Large intestine (tissue), 3 donors: ENCODE measurements at regions not wholly inside any gene's neighbourhood (a gene's known extent, or its start where the extent isn't known, plus 50 kb on each side); places are given as distances from the start of the nearest gene placed in this dataset.

Experiments
- DNase-seq, 2 donors: peaks; one replicate each; pipeline versions ENCODE4 v3.0.0 to v3.0.0-alpha.2; 2013
- H3K27ac ChIP-seq: one replicate; pipeline ENCODE4 v1.5.1; 2013; ENCODE audit warnings: low read length
- H3K27me3 ChIP-seq: 2 replicates; pipeline ENCODE4 v1.6.1; 2013; ENCODE audit warnings: low read length; ENCODE audit not compliant: control insufficient read depth, insufficient read depth
- H3K36me3 ChIP-seq: 2 replicates; pipeline ENCODE4 v1.6.1; 2013; ENCODE audit warnings: low read length; ENCODE audit not compliant: control insufficient read depth, insufficient read depth
- H3K4me1 ChIP-seq: one replicate; pipeline ENCODE4 v1.6.1; 2013; ENCODE audit warnings: low read length; ENCODE audit not compliant: control insufficient read depth, insufficient read depth
- H3K4me3 ChIP-seq: one replicate; pipeline ENCODE4 v1.5.1; 2013; ENCODE audit warnings: low read length
- H3K9me3 ChIP-seq: one replicate; pipeline ENCODE4 v1.6.1; 2013; ENCODE audit warnings: mild to moderate bottlenecking, low read depth, low read length, moderate library complexity; ENCODE audit not compliant: control insufficient read depth
- WGBS: methylation state at CpG from one replicate; pipeline ENCODE4 v1.1.5; 2013; ENCODE audit warnings: low lambda C conversion rate; ENCODE audit not compliant: insufficient coverage; 5-methylcytosine and 5-hydroxymethylcytosine counted together

DNA sequence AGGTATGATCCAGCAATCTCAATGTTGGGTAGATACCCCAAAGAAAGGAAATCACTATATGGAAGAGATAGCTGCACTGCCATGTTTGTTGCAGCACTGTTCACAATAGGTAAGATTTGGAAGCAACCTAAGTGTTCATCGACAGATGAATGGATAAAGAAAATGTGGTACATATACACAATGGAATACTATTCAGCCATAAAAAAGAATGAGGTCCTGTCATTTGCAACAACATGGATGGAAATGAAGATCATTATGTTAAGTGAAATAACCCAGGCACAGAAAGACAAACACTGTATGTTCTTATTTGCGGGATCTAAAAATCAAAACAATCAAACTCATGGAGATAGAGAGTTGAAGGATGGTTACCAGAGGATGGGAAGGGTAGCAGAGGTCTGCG, 372.4 kb upstream of the SPRED2 start:
- H3K4me3 ChIP-seq, result no peak overlapping the region
- H3K27me3 ChIP-seq, result no peaks in the 10 kb centered on the region
- H3K4me1 ChIP-seq, result no peaks in the 10 kb centered on the region
- no peaks in the 10 kb centered on the region for H3K36me3 ChIP-seq
- H3K9me3 ChIP-seq, result no peaks in the 10 kb centered on the region
- DNase-seq, result no peak
- WGBS, result 100% methylated on average over 2 of the region's 3 CpGs
- H3K27ac ChIP-seq, result no peak overlapping the region

DNA sequence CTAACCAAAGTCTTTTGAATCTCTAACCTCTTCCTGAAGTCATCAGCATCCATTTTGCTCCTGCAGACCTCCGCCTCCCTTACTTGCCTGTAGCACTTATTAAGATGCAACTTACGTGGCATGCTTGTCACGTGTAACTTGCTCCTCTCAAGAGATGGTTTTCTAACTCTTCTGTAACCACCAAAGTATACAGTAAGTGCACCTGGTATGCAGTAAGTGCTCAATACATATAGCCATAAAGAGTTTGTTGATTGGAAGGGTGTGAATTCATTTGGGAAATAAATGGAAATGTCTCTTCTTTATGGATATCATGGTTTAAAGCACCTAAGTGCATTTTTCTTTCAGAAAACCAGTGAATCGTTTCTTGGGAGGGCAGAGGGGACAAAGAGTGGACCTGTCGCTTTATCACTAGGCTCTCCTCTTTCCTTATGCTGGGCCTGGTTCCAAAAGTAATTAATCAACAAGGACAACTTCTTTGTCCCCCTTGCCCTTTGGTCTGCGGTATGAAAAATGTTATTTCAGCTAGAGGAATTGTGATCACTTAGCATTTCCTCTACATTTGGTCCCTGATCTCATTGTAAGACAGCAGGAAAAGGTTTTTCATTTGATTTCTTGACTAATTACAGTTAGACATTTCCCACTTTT, 370.0 kb upstream of the SPRED2 start:
- DNase-seq, result no peak
- Histone ChIP-seq H3K27ac (no peak overlapping the region), H3K36me3 (no peaks in the 10 kb centered on the region), H3K4me1 (no peaks in the 10 kb centered on the region), H3K27me3 (no peaks in the 10 kb centered on the region), H3K9me3 (no peaks in the 10 kb centered on the region), H3K4me3 (no peak overlapping the region)
- WGBS, result 83% methylated on average over 1 of the region's 6 CpGs

DNA sequence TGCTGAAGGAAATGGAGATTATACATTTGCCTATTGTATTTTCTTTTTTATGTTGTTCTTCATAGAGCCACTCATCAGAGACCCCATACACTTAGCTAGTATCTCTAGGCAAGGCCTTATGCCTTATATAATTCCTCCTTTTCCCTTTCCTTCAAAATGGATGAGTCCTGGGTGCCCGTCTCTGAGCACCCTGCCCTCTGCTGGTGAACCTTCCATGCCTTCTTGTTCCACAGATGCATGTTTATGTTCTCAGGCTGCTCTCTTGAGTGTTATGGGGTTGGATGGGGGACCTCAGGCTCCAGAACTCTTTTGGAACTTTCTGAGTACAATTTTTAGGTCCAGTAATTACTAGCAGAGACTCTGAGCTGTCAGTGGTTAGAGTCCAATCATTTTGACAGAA, 368.6 kb upstream of the SPRED2 start:
- Histone ChIP-seq H3K36me3 (no peaks in the 10 kb centered on the region), H3K27ac (no peak overlapping the region), H3K27me3 (no peaks in the 10 kb centered on the region), H3K4me3 (no peak overlapping the region), H3K9me3 (no peaks in the 10 kb centered on the region), H3K4me1 (no peaks in the 10 kb centered on the region)
- no peak for DNase-seq
- no CpG with 5 or more reads among the region's 1 CpG for WGBS

GRCh38 chr2:65799141-65799854, 366.9 kb upstream of the SPRED2 start:
- H3K4me1 ChIP-seq, result no peaks in the 10 kb centered on the region
- no peaks in the 10 kb centered on the region for H3K36me3 ChIP-seq
- H3K9me3 ChIP-seq, result no peaks in the 10 kb centered on the region
- H3K4me3 ChIP-seq, result no peak overlapping the region
- no peak overlapping the region for H3K27ac ChIP-seq
- H3K27me3 ChIP-seq, result no peaks in the 10 kb centered on the region
- DNase-seq, result no peak
- WGBS, result 80% methylated on average over 1 of the region's 5 CpGs

DNA sequence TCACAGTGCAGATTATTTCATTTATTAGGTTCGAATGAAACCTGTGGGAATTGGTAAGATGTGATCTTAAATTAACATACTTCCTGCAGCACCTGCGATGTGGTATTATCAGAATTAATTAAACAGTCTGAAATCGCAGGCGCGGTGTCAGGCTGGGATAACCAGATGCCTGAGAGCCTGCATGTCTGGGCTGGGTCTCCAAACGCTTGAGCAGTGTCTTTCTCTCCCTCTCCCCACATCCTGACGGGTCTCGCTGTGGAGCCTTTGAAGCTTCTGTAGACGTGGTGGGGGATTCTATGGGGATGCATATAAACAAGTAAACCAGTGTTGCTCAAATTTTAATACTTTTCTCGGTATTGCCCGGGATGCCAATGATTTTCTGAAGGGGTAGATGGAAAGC, 366.2 kb upstream of the SPRED2 start:
- H3K4me3 ChIP-seq, result no peak overlapping the region
- WGBS, result 100% methylated on average over 3 of the region's 11 CpGs
- no peak for DNase-seq
- no peaks in the 10 kb centered on the region for H3K36me3 ChIP-seq
- no peaks in the 10 kb centered on the region for H3K27me3 ChIP-seq
- H3K4me1 ChIP-seq, result no peaks in the 10 kb centered on the region
- H3K9me3 ChIP-seq, result no peaks in the 10 kb centered on the region
- no peak overlapping the region for H3K27ac ChIP-seq

GRCh38 chr2:65794994-65795393, 362.6 kb upstream of the SPRED2 start:
- H3K4me3 ChIP-seq, result no peak overlapping the region
- H3K36me3 ChIP-seq, result no peaks in the 10 kb centered on the region
- H3K27me3 ChIP-seq, result no peaks in the 10 kb centered on the region
- no peak overlapping the region for H3K27ac ChIP-seq
- no peaks in the 10 kb centered on the region for H3K4me1 ChIP-seq
- no peaks in the 10 kb centered on the region for H3K9me3 ChIP-seq
- DNase-seq, result no peak
- 100% methylated on average over 1 of the region's 4 CpGs for WGBS

DNA sequence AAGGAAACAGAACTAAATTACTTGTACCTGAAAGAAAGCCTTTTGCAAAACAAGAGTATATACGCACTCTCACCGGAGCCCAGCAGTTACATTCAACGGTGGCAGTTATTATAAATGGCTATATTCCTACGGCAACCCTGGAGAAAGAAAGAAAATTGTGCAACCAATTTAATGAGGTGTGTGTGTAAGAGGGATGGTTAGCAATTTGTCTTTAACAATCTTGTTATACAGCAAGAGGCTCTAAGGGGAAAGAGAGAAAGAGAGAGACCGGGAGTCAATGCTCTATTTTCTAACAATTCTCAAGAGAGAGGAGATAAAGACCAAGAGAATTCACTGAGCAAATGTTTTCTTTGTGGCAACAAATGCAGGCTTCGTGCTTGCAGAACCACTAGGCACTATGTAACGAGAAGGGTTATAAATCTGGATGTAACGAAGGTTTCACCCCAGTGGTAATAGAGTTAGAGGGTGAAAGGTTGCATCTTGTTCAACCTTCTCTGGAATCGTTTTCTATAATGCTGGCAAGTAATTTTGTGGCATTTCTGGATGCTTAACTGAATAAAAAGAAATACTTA, 359.1 kb upstream of the SPRED2 start:
- no peaks in the 10 kb centered on the region for H3K9me3 ChIP-seq
- no peaks in the 10 kb centered on the region for H3K4me1 ChIP-seq
- H3K27ac ChIP-seq, result no peak overlapping the region
- no peak for DNase-seq
- 39% methylated on average over 6 of the region's 9 CpGs for WGBS
- H3K27me3 ChIP-seq, result no peaks in the 10 kb centered on the region
- H3K36me3 ChIP-seq, result no peaks in the 10 kb centered on the region
- H3K4me3 ChIP-seq, result no peak overlapping the region

GRCh38 chr2:65790676-65790935, 358.2 kb upstream of the SPRED2 start:
- Histone ChIP-seq H3K4me1 (no peaks in the 10 kb centered on the region), H3K27me3 (no peaks in the 10 kb centered on the region), H3K36me3 (no peaks in the 10 kb centered on the region), H3K9me3 (no peaks in the 10 kb centered on the region), H3K4me3 (no peak overlapping the region), H3K27ac (no peak overlapping the region)
- DNase-seq, result no peak
- WGBS, result no CpG with 5 or more reads among the region's 2 CpGs

- Histone ChIP-seq H3K36me3 (no peaks in the 10 kb centered on the region), H3K4me1 (no peaks in the 10 kb centered on the region), H3K9me3 (no peaks in the 10 kb centered on the region), H3K27me3 (no peaks in the 10 kb centered on the region), H3K4me3 (no peak overlapping the region), H3K27ac (no peak overlapping the region)
- DNase-seq, result no peak
- WGBS, result no CpG with 5 or more reads among the region's 30 CpGs
Measured at GRCh38 chr2:65789923-65790675, 357.7 kb upstream of the SPRED2 start.

DNA sequence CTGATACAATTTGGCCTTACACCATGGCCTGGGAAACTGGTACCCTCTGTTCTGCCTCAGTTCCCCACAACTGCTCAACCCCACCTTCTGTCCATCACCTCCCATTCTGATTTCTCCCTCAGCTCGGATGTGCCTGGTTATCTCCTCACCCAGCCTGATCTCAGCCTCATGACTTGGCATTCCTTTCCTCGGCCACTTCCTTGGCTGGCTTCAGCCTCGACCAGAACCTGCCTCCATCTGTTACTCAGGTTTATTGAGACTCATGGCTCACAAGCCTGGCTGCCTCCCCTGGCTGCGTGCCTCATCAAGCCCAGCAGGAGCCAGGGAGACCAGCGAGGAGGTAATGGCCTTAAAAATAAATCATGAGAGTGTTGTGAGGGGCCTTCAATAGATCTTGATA, 356.2 kb upstream of the SPRED2 start:
- Histone ChIP-seq H3K4me3 (no peak overlapping the region), H3K27ac (no peak overlapping the region), H3K4me1 (no peaks in the 10 kb centered on the region), H3K27me3 (no peaks in the 10 kb centered on the region), H3K9me3 (no peaks in the 10 kb centered on the region), H3K36me3 (no peaks in the 10 kb centered on the region)
- WGBS, result no CpG with 5 or more reads among the region's 5 CpGs
- DNase-seq, result no peak
